ENCODE measurements at regions not wholly inside any gene's neighbourhood (a gene's known extent, or its start where the extent isn't known, plus 50 kb on each side); places are given as distances from the start of the nearest gene placed in this dataset.

GRCh38 chr19:30626626-30626966 lies 254.4 kb downstream of the ZNF536 start:
- Histone ChIP-seq H3K27me3 (ENCODE audit: low read depth) (no peaks in the 10 kb centered on the region), H3K4me1 (no peaks in the 10 kb centered on the region), H3K27ac (no peak overlapping the region), H3K9me3 (peaks cover 6% of the 10 kb centered on the region), H3K4me3 (no peak overlapping the region), H3K36me3 (no peaks in the 10 kb centered on the region)
- DNase-seq (no peak), ATAC-seq (no peak)
- intact Hi-C loops (cut with DNase I): no loop called here
- TF ChIP-seq, protein P1, sequence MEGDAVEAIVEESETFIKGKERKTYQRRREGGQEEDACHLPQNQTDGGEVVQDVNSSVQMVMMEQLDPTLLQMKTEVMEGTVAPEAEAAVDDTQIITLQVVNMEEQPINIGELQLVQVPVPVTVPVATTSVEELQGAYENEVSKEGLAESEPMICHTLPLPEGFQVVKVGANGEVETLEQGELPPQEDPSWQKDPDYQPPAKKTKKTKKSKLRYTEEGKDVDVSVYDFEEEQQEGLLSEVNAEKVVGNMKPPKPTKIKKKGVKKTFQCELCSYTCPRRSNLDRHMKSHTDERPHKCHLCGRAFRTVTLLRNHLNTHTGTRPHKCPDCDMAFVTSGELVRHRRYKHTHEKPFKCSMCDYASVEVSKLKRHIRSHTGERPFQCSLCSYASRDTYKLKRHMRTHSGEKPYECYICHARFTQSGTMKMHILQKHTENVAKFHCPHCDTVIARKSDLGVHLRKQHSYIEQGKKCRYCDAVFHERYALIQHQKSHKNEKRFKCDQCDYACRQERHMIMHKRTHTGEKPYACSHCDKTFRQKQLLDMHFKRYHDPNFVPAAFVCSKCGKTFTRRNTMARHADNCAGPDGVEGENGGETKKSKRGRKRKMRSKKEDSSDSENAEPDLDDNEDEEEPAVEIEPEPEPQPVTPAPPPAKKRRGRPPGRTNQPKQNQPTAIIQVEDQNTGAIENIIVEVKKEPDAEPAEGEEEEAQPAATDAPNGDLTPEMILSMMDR (IDR thresholded peaks at IDR 0.05): no peak

- ATAC-seq (no peak), DNase-seq (no peak)
- TF ChIP-seq, protein P1 (IDR thresholded peaks at IDR 0.05): no peak
- intact Hi-C loops (cut with DNase I): no loop called here
- peaks cover 6% of the 10 kb centered on the region for H3K9me3 ChIP-seq
- no peak overlapping the region for H3K4me3 ChIP-seq
- H3K36me3 ChIP-seq: no peaks in the 10 kb centered on the region
- no peak overlapping the region for H3K27ac ChIP-seq
- no peaks in the 10 kb centered on the region for H3K4me1 ChIP-seq
- no peaks in the 10 kb centered on the region for H3K27me3 ChIP-seq (ENCODE audit: low read depth)
Measured at GRCh38 chr19:30625947-30626625, 253.9 kb downstream of the ZNF536 start.

DNA sequence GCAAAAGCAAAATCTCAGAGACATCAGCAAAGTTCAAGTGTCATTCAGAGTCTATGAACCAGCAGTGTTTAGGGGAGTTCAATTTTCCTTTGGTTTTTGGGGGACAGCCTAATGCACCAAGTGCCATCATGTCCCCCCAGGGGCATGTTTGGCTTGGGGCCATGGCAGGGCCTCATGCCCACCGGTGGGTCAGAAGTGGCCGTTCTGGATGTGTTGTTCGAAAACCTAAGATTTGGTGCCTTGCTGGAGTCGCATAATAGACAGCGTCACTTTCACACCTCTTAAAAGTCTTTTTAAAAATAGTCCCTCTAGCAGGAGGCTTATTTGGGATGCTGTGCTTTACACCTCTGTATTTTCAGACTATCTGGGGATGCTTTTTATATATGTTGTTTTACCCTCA lies 250.1 kb downstream of the ZNF536 start:
- Histone ChIP-seq H3K36me3 (no peaks in the 10 kb centered on the region), H3K27me3 (ENCODE audit: low read depth) (no peaks in the 10 kb centered on the region), H3K27ac (no peak overlapping the region), H3K4me1 (no peaks in the 10 kb centered on the region), H3K9me3 (peaks cover 6% of the 10 kb centered on the region), H3K4me3 (no peak overlapping the region)
- no peak for DNase-seq
- ATAC-seq: no peak
- intact Hi-C loops (cut with DNase I): no loop called here
- TF ChIP-seq, protein P1 (IDR thresholded peaks at IDR 0.05): no peak

GRCh38 chr19:30621326-30621920 lies 249.2 kb downstream of the ZNF536 start:
- DNase-seq (no peak), ATAC-seq (no peak)
- peaks cover 6% of the 10 kb centered on the region for H3K9me3 ChIP-seq
- intact Hi-C loops (cut with DNase I): no loop called here
- TF ChIP-seq, protein P1 (IDR thresholded peaks at IDR 0.05): no peak
- H3K4me1 ChIP-seq: no peaks in the 10 kb centered on the region
- H3K4me3 ChIP-seq: no peak overlapping the region
- H3K27me3 ChIP-seq (ENCODE audit: low read depth): no peaks in the 10 kb centered on the region
- no peak overlapping the region for H3K27ac ChIP-seq
- no peaks in the 10 kb centered on the region for H3K36me3 ChIP-seq

DNA sequence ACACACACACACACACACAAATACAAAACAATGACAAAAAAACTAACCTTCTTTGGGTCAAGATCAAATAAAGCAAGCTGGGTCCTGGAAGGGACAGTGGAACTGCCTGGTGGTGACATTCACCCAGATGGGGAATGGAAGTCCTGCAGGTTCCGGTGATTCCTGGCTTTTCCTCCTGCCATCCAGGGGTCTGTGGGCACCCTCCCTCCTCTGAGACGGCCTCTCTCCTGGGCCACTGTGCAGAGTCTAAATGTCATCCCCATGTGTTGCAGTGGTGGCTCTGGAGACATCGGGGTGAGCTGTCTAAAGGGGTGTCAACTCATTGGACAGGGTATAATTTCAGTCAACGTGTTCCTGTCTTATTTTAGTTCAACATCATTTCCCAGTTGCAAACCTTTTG lies 248.2 kb downstream of the ZNF536 start:
- intact Hi-C loops (cut with DNase I): no loop called here
- Histone ChIP-seq H3K27ac (no peak overlapping the region), H3K27me3 (ENCODE audit: low read depth) (no peaks in the 10 kb centered on the region), H3K4me3 (no peak overlapping the region), H3K36me3 (no peaks in the 10 kb centered on the region), H3K4me1 (no peaks in the 10 kb centered on the region), H3K9me3 (peaks cover 6% of the 10 kb centered on the region)
- TF ChIP-seq, protein P1 (IDR thresholded peaks at IDR 0.05): no peak
- DNase-seq (no peak), ATAC-seq (no peak)
